GM12865 (cell line): ENCODE measurements at regions not wholly inside any gene's neighbourhood (a gene's known extent, or its start where the extent isn't known, plus 50 kb on each side); places are given as distances from the start of the nearest gene placed in this dataset.

Experiments
- DNase-seq: peaks from one replicate; pipeline ENCODE4 v3.0.0; 2010; ENCODE audit warnings: low read depth
- H3K4me3 ChIP-seq: 2 replicates; pipeline ENCODE4 v1.5.1; 2011; ENCODE audit warnings: mild to moderate bottlenecking, low read depth, low read length, control low read depth
- CTCF ChIP-seq: IDR thresholded peaks from 2 replicates; pipeline ENCODE4 v1.5.1; 2011; ENCODE audit warnings: low read length, control low read depth, low read depth, inconsistent platforms; ENCODE audit not compliant: insufficient read depth; ENCODE audit errors: missing control alignments

DNA sequence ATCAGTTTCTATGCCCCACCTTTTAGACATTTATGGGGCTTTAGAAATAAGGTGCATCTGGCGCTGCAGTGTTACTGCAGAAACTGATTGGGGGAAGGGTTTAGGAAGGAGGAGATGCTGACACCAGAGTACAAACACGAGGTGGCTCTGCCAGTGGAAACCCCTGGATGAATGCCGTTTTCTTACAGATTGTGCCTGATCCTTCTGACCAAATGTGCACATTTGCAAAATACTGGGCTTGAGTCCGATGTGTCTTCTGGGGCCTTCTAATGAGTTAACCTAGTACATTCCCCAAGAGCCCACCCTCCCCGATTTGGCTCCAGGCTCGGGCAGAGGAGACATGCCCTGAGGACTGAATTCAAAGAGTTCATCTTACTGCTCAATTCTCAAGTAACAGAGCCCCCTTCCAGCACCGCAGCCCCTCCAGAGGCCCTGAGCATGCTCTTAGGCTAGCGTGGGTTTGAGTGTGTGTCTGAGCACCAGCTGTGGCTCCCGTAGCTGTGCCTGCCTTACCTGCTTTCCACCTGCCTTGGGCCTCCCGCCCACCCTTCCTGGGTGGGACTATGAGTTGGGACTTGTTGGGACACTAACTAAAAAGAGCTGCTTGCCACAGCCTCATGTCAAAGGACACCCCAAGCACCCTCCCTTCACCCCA is 116.7 kb upstream of the COPS8 start:
- DNase-seq = no peak
- no peak for TF ChIP-seq CTCF
- no peak overlapping the region for H3K4me3 ChIP-seq

DNA sequence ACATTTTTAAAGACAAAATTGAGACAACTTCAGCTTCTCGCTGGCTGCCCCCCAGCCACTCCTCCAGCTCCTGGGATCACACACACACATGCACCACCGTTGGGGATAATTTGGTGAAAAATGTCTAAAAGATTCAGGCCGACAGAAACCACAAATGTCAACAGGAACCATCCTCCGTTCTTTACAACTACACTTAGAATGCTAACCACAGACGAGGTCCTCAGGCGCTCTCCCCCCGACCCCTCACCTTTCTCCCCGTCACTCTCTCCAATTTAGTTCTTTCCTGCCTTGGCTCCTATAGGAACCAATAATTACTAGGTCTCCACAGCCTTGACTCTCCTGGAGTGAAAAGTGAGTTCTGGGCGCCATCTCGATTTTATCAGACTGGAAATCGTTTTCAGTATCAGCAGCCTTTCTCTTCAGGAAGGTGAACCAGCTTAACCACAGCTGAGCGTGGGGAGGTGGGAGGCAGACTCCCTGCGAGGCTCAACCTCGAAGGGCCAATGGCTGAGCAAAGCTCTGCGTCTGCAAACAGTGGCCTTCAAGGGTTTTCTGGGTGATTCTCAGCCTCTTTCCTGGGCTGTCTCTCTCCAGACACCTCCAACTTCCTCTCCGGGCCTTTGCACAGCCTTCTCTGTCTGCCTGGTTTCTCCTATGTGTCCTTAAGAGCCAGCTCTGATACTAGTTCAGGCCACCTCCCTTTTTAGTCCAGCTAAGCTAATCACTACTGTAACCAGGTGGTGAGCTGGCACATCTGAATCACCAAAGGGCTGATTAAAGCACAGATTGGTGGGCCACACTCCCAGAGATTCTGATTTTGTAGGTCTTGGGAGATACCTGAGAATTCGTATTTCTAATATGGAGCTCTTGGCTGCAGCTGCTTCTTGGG is 115.7 kb upstream of the COPS8 start:
- H3K4me3 ChIP-seq = no peak overlapping the region
- no peak for TF ChIP-seq CTCF
- no peak for DNase-seq

DNA sequence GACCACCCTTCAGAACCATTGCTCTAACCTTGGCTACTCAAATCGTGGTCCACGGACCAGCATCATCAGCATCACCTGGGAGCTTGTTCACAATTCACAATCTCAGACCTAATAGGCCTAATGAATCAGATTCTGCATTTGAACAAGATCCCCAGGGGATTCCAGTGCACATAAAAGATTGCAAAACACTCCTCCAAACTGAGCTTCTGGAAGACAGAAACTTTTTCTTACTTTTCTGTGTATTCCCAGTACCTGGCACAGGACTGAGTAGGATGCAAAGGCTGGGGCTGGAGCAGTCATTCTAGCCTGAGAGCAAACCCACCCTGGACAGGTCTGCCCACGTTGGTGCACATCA is 115.1 kb upstream of the COPS8 start:
- H3K4me3 ChIP-seq = no peak overlapping the region
- DNase-seq = no peak
- TF ChIP-seq CTCF = no peak

- no peak for TF ChIP-seq CTCF
- H3K4me3 ChIP-seq = no peak overlapping the region
- no peak for DNase-seq
Observed at GRCh38 chr2:236971131-236971821, 114.4 kb upstream of the COPS8 start.

- no peak overlapping the region for H3K4me3 ChIP-seq
- TF ChIP-seq CTCF = no peak
- no peak for DNase-seq
Observed at GRCh38 chr2:236971919-236972381, 113.7 kb upstream of the COPS8 start.

GRCh38 chr2:236972491-236973342 is 113.0 kb upstream of the COPS8 start:
- DNase-seq = no peak
- no peak for TF ChIP-seq CTCF
- no peak overlapping the region for H3K4me3 ChIP-seq
